CD4-positive, alpha-beta T cell treated with Interleukin-6 at 100 ng/mL for 8 hours (primary cell): ENCODE measurements at regions not wholly inside any gene's neighbourhood (a gene's known extent, or its start where the extent isn't known, plus 50 kb on each side); places are given as distances from the start of the nearest gene placed in this dataset.
"Not testable (repeated sequence)": the region's sequence is repeated elsewhere in the genome, so short reads cannot be mapped to it uniquely, and the experiment has no call there.

Experiments
- DNase-seq: peaks from one replicate; pipeline ENCODE4 v3.0.0-alpha.2; 2020; ENCODE audit warnings: mixed read lengths, low spot score

DNA sequence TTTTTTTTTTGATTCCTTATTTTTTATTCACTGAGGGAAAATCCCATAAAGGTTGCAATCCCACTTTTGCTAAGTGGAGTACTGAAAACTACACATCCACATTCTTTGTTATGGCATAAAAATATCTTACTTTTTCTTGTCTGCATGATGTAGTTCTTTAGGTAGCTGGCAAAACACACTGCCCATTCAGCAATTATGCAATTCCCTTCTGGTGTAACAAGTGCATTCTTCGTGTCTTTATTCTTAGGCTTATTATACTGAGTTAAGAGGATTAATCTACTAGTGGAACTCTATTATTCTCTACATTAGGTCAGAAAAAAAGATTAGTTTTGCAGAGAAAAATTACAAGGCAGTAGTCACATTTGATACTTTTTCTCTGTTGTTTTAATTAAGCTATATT is 403.8 kb upstream of the GBE1 start:
- no peak for DNase-seq

DNA sequence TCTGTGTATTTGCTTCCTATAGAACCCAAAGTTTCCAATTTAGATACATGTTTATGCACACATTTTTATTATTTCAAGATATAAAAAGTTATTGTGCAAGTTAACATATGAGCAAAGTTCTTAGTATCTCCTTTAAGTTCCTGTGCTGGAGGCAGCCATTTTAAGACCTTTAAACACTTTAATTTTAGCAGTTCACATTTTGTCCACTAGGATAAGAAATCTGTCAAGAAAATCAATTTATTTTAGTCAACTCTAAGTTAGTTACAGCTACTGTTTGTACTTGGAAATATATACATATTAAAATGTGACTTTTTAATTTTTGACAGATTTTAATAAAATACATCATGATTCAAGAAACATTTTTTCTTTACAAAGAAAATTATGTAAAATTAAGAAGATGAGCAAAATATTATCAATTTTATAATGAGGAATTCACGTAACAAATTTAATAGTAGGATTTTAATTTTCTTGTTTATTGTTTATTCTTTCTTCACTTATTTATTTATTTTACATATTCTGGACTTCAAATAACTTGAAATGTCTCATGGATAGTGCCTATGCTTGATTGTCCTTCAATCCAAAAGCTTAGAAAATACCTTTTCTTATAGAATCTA is 402.6 kb upstream of the GBE1 start:
- DNase-seq = no peak

DNA sequence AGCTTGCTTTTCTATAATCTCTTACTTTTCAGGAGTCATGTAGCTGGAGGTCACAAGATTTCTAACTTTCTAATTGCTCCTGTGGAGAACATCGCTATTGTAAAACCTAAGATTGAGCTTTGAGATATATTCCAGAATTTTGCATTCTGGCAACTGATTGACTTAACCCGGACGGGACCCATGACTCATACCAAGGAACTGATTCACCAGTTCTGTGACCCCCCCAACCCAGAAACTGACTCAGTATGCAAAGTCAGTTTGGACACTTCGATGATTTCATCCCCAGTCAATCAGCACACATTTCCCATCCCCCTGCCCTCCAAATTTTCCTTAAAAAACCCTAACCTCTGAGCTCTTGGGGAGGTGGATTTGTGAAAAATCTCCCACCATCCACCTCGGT is 396.5 kb upstream of the GBE1 start:
- no peak for DNase-seq

DNA sequence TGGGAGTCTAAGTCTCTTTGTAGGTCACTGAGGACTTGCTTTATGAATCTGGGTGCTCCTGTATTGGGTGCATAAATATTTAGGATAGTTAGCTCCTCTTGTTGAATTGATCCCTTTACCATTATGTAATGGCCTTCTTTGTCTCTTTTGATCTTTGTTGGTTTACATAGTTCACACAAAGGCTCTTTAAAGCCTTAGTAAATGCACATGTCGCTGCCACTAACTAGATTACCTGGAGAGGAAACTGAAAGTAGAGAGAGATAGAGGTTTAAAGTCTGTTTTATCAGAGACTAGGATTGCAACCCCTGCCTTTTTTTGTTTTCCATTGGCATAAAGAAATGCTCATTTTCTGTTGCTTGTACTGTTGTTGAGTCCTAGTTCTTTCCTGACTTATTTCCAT is 392.4 kb upstream of the GBE1 start:
- DNase-seq = not testable (repeated sequence)

DNA sequence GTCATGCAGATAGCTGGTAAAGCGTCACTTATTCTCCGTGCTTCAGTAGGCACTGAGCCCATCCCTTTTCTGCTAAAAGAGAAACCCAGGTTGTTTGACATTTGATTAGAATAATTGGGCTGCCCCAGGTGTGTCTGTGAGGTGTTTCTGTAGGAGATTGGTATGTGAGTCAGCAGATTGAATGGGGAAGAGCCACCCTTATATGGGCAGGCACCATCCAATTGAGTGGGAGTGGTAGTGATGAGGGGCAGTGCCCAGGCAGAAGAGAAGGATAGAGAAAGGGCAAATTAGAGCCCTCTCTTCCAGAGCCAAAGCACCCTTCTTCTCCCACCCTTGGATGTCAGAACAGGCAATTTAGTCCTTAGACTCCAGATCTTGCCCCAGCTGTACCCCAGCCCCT is 384.3 kb upstream of the GBE1 start:
- DNase-seq = no peak

DNA sequence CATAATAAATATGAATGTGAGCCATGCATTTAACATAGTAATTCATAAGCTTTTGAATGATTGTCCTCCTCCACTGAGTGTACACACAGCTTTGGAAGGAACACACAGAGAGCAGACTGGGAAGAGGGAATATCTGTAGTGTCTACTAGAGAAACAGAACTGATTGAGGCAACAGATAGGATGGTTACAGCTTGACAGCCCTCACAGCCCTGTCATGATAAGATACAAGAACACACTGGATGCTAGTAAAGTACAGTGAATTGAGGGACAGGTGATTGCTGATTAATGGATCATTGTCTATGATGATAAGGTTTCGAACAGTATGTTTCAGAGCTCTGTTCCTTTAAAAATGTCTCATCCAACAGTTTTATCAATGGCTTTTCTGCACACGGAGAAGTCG is 383.4 kb upstream of the GBE1 start:
- DNase-seq = no peak

DNA sequence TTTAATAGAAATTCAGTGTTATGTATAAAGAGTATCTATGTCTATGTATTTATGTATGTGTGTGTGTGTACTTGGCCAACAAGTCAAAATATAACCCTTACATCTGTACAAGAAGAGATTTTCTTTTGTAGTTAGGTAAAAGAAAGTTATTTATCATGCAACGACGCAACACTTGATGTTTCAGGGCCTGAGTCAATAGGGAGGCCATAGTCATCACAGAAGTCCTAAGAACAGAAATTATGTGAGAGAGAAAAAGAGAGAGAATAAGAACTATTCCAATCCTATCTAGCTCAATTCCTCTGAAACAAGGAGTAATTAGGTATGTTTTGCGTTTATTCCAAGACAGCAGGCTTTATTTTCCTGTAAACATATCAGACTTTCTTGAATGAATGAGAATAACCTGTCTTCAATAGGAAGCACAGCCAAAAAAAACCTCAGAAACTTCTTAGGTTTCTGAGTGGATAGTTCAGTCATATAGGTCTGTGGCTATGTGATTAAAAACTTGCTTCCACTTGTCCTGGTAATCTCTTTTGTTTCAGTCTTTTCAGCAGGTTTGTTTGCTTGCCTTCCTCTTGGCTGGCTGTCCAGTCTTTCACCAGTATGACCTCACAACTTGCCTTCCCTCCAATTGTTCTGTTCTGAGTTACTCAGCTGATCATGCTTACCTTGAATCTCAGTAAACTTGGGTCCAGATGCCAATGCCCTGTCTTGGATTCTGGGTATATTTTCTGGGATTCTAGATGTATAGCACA is 382.4 kb upstream of the GBE1 start:
- DNase-seq = no peak

DNA sequence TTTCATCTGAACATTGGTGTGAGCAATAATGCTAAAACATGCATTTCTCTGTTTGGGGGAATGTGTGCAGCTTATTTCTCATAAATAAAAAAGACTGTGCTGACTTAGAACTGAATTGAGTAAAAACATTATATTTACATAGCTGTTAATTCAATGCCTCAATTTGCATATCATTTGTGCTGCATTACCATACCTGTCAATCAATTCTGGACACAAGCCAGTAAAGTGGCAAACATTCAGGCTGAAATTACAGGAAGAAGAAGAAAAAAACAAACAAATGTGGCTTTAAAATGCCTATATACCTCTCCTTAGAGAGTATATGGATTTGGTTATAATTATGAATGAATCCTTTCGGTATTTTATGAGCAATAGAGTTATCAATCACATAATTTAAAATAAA is 380.1 kb upstream of the GBE1 start:
- DNase-seq = no peak

DNA sequence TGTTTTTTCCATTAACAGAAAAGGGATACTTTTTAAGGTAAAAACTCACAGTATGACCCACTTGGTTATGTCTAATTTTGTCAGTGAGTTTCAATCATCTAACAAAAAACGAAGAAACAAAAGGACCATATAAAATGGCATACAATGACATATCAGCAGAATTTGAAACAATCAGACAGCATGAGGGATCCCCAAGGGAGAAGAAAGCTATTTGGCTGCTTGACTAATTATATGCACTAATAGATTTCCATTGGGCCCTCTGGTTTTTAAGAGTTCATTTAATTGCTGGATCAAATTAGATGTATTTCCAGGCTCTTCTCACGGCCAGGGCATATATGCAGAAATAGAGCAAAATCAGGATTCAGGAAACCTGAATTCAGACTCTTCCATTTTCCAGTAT is 376.4 kb upstream of the GBE1 start:
- DNase-seq = no peak

DNA sequence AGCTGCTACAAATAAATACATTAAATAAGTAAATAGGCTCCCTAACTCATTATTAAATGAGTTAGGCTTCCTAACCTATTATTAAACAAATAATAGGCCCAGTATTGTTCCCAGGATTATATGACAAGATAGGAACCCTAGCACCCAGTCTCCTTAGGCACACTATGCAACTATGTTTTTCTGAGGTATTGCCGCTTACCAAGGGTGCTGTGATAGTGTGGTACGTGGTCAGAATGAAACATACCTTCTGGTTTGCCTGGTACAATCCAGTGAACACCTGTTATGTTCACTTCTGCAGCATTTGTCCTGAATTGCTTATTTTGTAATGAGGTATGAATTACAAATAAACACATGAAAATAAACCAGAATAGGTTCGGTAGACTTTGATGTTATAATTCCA is 375.6 kb upstream of the GBE1 start:
- no peak for DNase-seq

DNA sequence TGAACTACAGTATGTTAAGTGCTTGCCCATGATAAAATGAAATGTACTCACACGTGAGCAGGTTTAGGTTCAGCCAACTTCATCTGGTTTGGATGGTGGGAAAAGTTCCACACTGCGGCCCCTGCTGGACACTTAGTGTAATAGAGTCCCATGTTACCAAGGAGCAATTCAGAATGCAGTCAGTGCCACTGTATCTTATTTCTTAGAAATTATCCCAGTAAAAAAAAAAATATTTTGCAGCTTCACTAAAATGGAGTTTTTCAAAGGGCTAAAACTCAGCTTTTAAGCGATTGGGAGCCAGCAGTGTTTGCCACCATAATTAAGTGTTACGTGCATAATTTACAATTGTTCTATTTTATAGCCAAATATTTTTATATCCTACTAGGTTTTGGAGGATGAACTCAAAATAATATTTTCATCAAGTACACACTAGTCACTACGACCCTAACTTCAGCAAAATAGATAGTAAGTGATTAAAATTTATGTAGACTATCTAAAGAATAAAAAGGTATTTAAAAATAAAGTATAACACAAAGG is 371.7 kb upstream of the GBE1 start:
- peak; percentile 10 for DNase-seq

DNA sequence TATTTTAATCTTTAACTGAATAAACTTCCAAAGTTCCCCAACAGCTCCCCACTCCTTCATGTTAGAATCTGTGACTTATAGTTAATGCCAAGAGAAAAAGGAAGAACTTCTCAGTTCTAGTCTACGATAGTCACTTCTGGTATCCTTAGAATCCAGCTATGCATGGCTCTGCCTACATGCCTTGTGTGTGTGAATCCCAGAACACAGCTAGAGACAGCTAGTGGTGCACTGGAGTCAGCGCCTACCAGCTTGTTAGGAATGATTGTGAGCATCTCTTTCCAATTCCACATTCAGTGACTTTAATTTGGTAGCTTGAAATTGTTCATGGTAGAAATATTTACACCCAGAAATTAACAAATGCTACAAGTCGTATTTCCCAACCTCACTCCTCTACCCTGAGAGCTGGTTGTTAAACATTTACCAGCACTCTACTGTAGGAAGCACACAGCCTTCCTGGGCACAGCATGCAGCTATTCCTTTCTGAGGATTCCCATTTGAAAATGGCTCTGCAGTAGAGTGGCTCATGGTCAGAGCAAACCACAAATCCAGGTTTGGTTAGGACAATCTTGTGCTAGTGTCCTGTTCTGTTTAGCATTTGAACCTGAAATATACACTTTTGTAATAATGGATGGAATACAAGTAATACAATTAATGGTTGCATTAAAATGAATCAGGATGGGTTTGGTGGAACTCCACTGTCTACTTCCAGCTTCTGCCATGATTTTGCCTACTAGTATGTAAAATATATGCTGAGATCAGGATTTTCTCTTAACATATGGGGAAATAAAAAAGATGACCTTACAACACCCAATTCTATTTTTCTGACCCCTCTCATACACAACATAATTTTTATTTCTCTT is 371.0 kb upstream of the GBE1 start:
- no peak for DNase-seq

DNA sequence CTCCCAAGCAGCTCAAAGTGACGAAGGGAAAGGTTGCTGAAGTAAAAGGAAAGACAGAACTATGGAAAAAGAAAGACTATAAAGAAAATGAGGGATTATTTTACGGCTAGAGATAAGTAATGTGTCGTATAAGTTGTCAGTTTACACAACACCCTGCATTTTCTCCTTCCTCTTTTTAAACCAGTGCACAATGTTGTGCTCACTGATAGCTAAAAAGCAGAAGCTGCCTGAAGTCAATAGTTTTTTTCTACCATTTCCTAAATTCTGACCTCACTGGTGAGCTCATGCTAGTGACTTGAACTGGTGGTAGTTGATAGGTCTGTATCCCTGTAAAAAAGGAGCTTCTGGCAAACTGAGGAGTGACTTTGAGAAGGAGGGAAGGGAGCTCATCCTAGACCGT is 368.6 kb upstream of the GBE1 start:
- no peak for DNase-seq

DNA sequence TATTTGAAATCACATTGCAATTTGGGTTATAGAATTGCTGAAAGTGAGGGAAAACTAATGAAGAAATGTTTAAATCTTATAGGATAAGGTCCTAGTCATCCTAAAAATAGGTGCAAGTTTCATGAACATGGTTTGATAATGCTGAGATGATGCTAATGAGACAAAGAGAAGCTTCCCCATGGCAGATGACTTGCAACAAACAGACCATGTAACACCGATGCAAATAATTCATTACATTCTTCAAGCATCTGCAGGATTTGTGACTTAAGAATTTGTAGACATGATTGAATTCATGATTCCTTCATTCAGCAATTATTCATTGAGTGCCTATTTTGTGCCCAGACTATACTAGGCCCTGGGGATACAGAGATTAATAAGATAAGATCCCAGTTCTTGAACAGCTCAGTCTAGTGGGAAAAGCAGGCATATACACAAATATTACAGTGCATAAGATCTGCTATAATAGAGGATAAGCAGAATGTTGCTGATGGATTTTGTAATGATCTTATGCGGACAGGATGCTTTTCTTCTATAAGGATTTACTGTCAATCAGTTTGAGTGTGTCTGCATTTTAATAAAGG is 367.9 kb upstream of the GBE1 start:
- no peak for DNase-seq

DNA sequence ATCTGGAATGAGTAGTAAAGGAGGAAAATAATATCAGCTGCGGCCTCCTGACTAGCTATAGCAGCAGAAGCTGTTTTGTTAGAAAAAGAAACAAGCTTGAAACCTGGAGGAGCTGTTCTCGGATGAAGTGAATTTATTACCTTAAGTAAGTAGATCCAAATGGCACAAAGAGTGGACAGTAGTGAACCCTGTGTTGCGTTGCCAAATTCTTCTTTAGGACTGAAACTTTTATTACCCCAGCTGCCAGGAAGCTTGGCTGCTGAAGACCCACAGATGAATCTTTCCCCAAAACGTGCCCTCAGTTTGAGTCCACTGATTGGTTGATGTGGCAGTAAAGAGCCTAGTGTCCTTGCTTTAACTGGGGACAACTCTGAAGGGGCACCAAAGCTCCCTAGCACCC is 366.8 kb upstream of the GBE1 start:
- DNase-seq = no peak

DNA sequence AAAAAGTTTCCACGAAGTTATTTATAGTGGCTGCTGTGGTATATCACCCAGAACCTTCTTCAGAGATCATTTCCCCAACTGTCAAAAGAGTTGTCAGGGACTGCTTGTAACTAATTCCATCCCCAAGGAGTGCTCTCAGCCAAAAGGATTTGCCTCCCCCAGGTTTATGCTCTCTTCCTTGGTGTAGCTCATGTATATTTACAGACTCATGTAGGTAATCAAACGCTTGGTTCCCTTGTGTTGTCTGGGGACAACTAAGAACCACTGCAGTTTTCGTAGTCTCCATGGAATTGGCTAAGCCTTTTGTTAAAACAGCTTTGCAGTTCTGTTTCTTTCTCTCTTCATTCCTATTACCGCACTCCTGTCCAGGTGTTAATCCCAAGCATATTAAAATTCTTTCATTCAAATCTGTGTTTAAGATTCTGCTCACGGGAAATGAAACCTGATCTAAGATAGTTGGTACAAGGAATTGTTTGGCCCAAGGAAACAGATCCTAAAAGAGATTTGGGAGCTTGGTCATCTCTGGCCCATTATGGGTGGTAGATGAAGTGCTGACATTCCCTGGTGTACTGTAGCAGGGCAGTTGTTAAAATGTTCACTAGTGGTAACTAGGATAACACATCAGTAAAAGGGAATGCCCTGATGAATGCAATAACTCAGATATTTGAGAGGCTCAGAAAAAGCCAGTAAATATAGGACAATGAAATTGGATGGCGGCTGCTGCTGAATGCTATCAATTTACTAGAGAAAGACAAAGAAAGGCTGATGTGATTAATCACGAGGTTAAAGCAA is 361.3 kb upstream of the GBE1 start:
- no peak for DNase-seq

DNA sequence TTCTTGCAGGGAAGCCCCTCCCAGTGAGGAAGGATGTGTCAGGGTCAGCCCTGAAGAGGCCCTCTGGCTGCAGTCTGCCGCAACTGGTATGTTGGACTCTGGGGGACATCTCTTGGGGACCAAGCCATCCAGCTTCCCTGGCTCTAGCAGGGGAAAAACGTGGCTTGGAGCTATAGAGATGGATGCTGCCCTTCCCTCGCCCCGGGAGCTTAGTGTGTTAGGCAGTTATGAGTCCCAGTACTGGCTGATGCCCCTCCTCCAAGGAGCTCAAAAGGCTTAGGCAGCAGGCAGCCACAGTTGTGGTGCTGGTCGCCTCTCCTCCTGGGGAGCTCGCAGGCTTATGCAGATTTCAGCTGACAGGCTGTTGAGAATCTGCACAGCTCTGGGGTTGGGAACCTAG is 353.1 kb upstream of the GBE1 start:
- no peak for DNase-seq

DNA sequence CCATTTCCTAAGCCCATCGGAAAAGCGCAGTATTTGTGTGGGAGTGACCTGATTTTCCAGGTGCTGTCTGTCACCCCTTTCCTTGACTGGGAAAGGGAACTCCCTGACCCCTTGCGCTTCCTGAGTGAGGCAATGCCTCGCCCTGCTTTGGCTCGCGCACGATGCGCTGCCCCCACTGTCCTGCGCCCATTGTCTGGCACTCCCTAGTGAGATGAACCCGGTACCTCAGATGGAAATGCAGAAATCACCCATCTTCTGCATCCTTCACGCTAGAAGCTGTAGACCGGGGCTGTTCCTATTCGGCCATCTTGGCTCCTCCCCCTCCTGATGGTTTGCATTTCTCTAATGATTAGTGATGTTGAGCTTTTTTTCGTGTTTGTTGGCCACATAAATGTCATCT is 349.3 kb upstream of the GBE1 start:
- DNase-seq = not testable (repeated sequence)

DNA sequence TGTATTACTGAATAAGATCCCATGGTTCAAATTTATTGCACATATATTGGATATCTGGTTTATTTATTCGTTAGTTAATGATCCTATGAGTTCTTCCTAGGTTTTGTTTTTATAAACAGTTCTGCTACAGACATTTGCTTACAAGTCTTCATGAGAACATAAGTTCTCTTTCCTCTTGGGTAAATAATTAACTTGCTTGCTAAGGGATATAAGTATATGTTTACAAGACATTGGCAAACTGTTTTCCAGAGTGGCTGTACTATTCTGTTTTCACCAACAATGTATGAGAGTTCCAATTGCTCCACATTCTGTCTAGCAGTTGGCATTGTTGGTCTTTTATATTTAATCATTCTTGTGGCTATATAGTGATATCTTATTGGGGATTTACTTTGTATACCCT is 341.8 kb upstream of the GBE1 start:
- DNase-seq = no peak

DNA sequence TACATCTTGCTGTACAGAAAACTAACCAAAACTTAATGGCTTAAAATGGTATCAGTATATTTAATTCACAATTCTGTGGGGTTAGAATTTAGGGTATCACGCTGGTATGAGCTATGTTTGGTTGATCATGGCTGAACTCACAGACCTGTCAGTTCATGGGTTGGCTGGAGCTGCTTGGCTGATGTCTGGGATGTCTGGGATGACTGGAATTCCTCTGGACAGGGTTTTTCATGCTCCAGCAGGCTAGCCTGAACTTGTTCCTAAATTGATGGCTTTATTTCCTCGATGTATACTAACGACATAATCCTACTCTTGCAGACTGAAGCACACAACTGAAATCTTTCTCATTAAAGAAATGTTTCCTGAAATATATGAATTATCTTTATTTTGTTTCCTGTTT is 338.9 kb upstream of the GBE1 start:
- DNase-seq = no peak

DNA sequence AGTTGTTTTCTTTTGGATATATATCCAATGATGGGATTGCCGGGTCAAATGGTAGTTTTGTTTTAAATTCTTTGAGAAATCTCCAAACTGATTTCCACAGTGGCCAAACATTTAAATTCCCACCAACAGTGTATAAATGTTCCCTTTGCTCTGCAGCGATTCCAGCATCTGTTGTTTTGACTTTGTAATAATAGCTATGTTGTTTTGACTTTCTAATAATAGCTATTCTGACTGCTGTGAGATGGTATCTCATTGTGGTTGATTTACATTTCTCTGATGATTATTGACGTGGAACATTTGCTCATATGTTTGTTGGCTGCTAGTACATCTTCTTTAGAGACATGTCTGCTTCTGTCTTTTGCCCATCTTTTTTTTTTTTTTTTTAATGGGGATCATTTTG is 332.2 kb upstream of the GBE1 start:
- no peak for DNase-seq

DNA sequence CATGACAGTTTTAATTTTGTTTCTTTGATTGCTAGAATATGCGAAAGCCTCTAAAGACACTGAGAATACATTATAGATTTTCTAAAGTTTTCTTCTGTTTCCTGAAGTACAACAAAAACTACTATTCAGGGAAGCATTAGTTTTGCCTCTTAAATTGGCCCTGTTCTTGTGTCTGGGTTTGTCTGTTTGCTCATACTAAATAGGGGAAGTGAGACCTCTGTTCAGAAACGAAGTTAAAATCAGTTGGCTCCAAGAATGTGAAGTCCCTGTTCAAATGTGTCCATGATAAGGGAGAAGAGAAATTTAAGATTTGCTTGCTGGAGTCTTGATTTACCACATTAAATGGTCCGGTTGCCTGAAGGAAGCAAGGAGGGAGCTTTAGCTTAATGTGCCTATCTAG is 327.3 kb upstream of the GBE1 start:
- DNase-seq = no peak
